ENCODE measurements at regions not wholly inside any gene's neighbourhood (a gene's known extent, or its start where the extent isn't known, plus 50 kb on each side); places are given as distances from the start of the nearest gene placed in this dataset.

DNA sequence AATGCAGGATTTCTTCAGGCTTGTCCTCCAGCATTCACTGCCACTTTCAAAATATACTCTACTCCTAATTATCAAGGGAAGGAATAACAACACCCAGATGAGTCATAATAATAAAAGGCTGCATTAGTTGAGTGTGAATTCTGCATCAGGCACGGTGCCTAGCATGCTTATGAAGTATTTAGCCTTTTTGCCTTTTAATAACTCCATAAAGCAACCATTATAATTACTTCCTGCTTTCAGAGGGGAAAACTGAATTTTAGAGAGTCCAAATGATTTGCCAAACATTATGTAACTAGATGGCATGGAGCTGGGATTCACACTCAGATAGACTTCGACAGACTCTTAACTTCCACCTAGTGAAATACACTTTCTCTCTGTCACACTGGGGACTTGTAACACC, 2365.5 kb downstream of the PCDH7 start:
- TF ChIP-seq, protein P1, sequence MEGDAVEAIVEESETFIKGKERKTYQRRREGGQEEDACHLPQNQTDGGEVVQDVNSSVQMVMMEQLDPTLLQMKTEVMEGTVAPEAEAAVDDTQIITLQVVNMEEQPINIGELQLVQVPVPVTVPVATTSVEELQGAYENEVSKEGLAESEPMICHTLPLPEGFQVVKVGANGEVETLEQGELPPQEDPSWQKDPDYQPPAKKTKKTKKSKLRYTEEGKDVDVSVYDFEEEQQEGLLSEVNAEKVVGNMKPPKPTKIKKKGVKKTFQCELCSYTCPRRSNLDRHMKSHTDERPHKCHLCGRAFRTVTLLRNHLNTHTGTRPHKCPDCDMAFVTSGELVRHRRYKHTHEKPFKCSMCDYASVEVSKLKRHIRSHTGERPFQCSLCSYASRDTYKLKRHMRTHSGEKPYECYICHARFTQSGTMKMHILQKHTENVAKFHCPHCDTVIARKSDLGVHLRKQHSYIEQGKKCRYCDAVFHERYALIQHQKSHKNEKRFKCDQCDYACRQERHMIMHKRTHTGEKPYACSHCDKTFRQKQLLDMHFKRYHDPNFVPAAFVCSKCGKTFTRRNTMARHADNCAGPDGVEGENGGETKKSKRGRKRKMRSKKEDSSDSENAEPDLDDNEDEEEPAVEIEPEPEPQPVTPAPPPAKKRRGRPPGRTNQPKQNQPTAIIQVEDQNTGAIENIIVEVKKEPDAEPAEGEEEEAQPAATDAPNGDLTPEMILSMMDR (conservative IDR thresholded peaks at IDR 0.05 in 1 of 2, IDR thresholded peaks at IDR 0.05 in 1 of 2; ENCODE audit: low read depth in 1 of 2, low read length in 2 of 2), result no peak
- no peak for TF ChIP-seq EZH2 (IDR thresholded peaks at IDR 0.05; ENCODE audit: low read length, missing control alignments)

Measured in fibroblast of lung (primary cell).